ENCODE measurements at regions not wholly inside any gene's neighbourhood (a gene's known extent, or its start where the extent isn't known, plus 50 kb on each side); places are given as distances from the start of the nearest gene placed in this dataset.
"Not testable (repeated sequence)": the region's sequence is repeated elsewhere in the genome, so short reads cannot be mapped to it uniquely, and the experiment has no call there.

DNA sequence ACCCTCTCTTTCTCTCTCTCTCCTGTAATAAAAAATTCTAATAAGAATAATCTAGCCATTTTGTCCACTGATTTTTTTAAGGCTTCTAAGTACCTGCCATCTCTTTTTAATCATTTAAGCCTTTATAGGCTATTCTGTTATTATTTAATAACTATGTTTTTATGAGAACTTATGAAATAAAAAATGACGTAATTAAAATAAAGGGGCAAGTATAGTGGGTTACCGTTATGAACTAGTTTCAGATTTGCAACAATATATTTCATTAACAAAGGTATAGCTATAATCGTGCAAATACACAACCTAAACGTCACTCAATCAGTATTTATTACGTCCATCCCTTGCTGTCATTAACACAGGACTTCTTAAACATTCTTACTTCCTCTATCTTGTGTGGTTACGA, 1382.2 kb downstream of the KHDRBS2 start:
- TF ChIP-seq, protein P1, sequence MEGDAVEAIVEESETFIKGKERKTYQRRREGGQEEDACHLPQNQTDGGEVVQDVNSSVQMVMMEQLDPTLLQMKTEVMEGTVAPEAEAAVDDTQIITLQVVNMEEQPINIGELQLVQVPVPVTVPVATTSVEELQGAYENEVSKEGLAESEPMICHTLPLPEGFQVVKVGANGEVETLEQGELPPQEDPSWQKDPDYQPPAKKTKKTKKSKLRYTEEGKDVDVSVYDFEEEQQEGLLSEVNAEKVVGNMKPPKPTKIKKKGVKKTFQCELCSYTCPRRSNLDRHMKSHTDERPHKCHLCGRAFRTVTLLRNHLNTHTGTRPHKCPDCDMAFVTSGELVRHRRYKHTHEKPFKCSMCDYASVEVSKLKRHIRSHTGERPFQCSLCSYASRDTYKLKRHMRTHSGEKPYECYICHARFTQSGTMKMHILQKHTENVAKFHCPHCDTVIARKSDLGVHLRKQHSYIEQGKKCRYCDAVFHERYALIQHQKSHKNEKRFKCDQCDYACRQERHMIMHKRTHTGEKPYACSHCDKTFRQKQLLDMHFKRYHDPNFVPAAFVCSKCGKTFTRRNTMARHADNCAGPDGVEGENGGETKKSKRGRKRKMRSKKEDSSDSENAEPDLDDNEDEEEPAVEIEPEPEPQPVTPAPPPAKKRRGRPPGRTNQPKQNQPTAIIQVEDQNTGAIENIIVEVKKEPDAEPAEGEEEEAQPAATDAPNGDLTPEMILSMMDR (conservative IDR thresholded peaks at IDR 0.05; ENCODE audit: low read depth, low read length), result not testable (repeated sequence)
- TF ChIP-seq POLR2A (IDR thresholded peaks at IDR 0.05; ENCODE audit: low read depth, low read length); RAD21 (IDR thresholded peaks at IDR 0.05; ENCODE audit: low read length); BHLHE40 (IDR thresholded peaks at IDR 0.05; ENCODE audit: low read depth, low read length); MAFK (IDR thresholded peaks at IDR 0.05; ENCODE audit: low read depth, low read length); SMC3 (IDR thresholded peaks at IDR 0.05; ENCODE audit: low read depth, low read length); RCOR1 (IDR thresholded peaks at IDR 0.05; ENCODE audit: insufficient replicate concordance, low read length); RFX5 (IDR thresholded peaks at IDR 0.05; ENCODE audit: low read depth, low read length); MXI1 (IDR thresholded peaks at IDR 0.05; ENCODE audit: borderline replicate concordance, low read depth, low read length); CHD1 (IDR thresholded peaks at IDR 0.05; ENCODE audit: low read depth, low read length); MAZ (IDR thresholded peaks at IDR 0.05; ENCODE audit: borderline replicate concordance, low read depth, low read length); FOS (IDR thresholded peaks at IDR 0.05; ENCODE audit: low read depth, low read length): not testable (repeated sequence)
- TF ChIP-seq, protein P2, sequence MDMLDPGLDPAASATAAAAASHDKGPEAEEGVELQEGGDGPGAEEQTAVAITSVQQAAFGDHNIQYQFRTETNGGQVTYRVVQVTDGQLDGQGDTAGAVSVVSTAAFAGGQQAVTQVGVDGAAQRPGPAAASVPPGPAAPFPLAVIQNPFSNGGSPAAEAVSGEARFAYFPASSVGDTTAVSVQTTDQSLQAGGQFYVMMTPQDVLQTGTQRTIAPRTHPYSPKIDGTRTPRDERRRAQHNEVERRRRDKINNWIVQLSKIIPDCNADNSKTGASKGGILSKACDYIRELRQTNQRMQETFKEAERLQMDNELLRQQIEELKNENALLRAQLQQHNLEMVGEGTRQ (IDR thresholded peaks at IDR 0.05; ENCODE audit: low read depth, low read length), result not testable (repeated sequence)
- TF ChIP-seq, protein P3, sequence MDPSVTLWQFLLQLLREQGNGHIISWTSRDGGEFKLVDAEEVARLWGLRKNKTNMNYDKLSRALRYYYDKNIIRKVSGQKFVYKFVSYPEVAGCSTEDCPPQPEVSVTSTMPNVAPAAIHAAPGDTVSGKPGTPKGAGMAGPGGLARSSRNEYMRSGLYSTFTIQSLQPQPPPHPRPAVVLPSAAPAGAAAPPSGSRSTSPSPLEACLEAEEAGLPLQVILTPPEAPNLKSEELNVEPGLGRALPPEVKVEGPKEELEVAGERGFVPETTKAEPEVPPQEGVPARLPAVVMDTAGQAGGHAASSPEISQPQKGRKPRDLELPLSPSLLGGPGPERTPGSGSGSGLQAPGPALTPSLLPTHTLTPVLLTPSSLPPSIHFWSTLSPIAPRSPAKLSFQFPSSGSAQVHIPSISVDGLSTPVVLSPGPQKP (IDR thresholded peaks at IDR 0.05; ENCODE audit: borderline replicate concordance, low read depth, low read length), result not testable (repeated sequence)

All from IMR-90 (cell line).